H9 (cell line): ENCODE measurements at regions not wholly inside any gene's neighbourhood (a gene's known extent, or its start where the extent isn't known, plus 50 kb on each side); places are given as distances from the start of the nearest gene placed in this dataset.

Experiments
- DNase-seq: peaks from one replicate; pipeline ENCODE4 v3.0.0-alpha.2; 2017
- H2AFZ ChIP-seq: one replicate; pipeline ENCODE4 v1.6.1; 2013; ENCODE audit warnings: mild to moderate bottlenecking, low read length, control low read depth, moderate library complexity
- H2AK5ac ChIP-seq: 2 replicates; pipeline ENCODE4 v1.6.1; 2013; ENCODE audit warnings: low read length, control low read depth, mixed read lengths; ENCODE audit not compliant: insufficient read length
- H2BK120ac ChIP-seq: one replicate; pipeline ENCODE4 v1.6.1; 2013; ENCODE audit warnings: low read depth, mild to moderate bottlenecking, low read length, control low read depth, inconsistent platforms; ENCODE audit not compliant: poor library complexity, severe bottlenecking
- H2BK12ac ChIP-seq: 2 replicates; pipeline ENCODE4 v1.6.1; 2013; ENCODE audit warnings: low read length, control low read depth, mixed read lengths, low read depth; ENCODE audit not compliant: insufficient read length
- H2BK15ac ChIP-seq: 2 replicates; pipeline ENCODE4 v1.6.1; 2013; ENCODE audit warnings: low read depth, low read length, control low read depth
- H2BK20ac ChIP-seq: one replicate; pipeline ENCODE4 v1.6.1; 2013; ENCODE audit warnings: low read depth, mild to moderate bottlenecking, low read length, control low read depth, inconsistent platforms; ENCODE audit not compliant: poor library complexity, severe bottlenecking
- H2BK5ac ChIP-seq: 2 replicates; pipeline ENCODE4 v1.6.1; 2013; ENCODE audit warnings: low read length, control low read depth, mixed read lengths; ENCODE audit not compliant: insufficient read length
- H3K14ac ChIP-seq: 2 replicates; pipeline ENCODE4 v1.6.1; 2013; ENCODE audit warnings: low read length, control low read depth; ENCODE audit not compliant: insufficient read depth
- H3K18ac ChIP-seq: 2 replicates; pipeline ENCODE4 v1.6.1; 2013; ENCODE audit warnings: low read depth, mild to moderate bottlenecking, mixed read lengths, low read length, control low read depth; ENCODE audit not compliant: insufficient read length
- H3K23ac ChIP-seq: 2 replicates; pipeline ENCODE4 v1.6.1; 2013; ENCODE audit warnings: low read length, control low read depth, mixed read lengths, low read depth; ENCODE audit not compliant: insufficient read length
- H3K23me2 ChIP-seq: 2 replicates; pipeline ENCODE4 v1.6.1; 2013; ENCODE audit warnings: low read depth, mild to moderate bottlenecking, mixed read lengths, low read length, control low read depth; ENCODE audit not compliant: insufficient read length, poor library complexity, severe bottlenecking
- H3K27ac ChIP-seq: 2 replicates; pipeline ENCODE4 v1.5.1; 2013; ENCODE audit warnings: low read length, control low read depth, mixed read lengths, low read depth; ENCODE audit not compliant: insufficient read length
- H3K27me3 ChIP-seq: 2 replicates; pipeline ENCODE4 v1.6.1; 2013; ENCODE audit warnings: low read length, control low read depth, inconsistent platforms; ENCODE audit not compliant: insufficient read depth
- H3K4ac ChIP-seq: 2 replicates; pipeline ENCODE4 v1.6.1; 2013; ENCODE audit warnings: low read depth, mild to moderate bottlenecking, control low read depth, inconsistent platforms, low read length, moderate library complexity
- H3K4me1 ChIP-seq: 2 replicates; pipeline ENCODE4 v1.6.1; 2013; ENCODE audit warnings: low read length, control low read depth, inconsistent platforms; ENCODE audit not compliant: insufficient read depth
- H3K4me2 ChIP-seq: 2 replicates; pipeline ENCODE4 v1.6.1; 2013; ENCODE audit warnings: low read length, control low read depth, mixed read lengths; ENCODE audit not compliant: insufficient read length, insufficient read depth
- H3K56ac ChIP-seq: 2 replicates; pipeline ENCODE4 v1.6.1; 2013; ENCODE audit warnings: low read depth, mild to moderate bottlenecking, mixed read lengths, low read length, control low read depth; ENCODE audit not compliant: insufficient read length
- H3K79me1 ChIP-seq: 2 replicates; pipeline ENCODE4 v1.6.1; 2013; ENCODE audit warnings: low read depth, mild to moderate bottlenecking, moderate library complexity, low read length, control low read depth, inconsistent platforms; ENCODE audit not compliant: insufficient read depth, poor library complexity, severe bottlenecking
- H3K79me2 ChIP-seq: 2 replicates; pipeline ENCODE4 v1.6.1; 2013; ENCODE audit warnings: low read length, control low read depth, inconsistent platforms; ENCODE audit not compliant: insufficient read depth
- H3K9ac ChIP-seq: 2 replicates; pipeline ENCODE4 v1.6.1; 2013; ENCODE audit warnings: low read length, control low read depth, mixed read lengths; ENCODE audit not compliant: insufficient read length; ENCODE audit errors: extremely low read depth
- H3K9me3 ChIP-seq: one replicate; pipeline ENCODE4 v1.6.1; 2013; ENCODE audit warnings: low read depth, low read length, inconsistent platforms; ENCODE audit not compliant: control insufficient read depth
- H3T11ph ChIP-seq: one replicate; pipeline ENCODE4 v1.6.1; 2013; ENCODE audit warnings: mild to moderate bottlenecking, low read length, control low read depth, inconsistent platforms
- H4K20me1 ChIP-seq: one replicate; pipeline ENCODE4 v1.6.1; 2013; ENCODE audit not compliant: control insufficient read depth, insufficient read length, insufficient read depth
- H4K5ac ChIP-seq: 2 replicates; pipeline ENCODE4 v1.6.1; 2013; ENCODE audit warnings: low read depth, mild to moderate bottlenecking, mixed read lengths, low read length, control low read depth; ENCODE audit not compliant: insufficient read length
- H4K8ac ChIP-seq: replicated peaks from 2 replicates; pipeline ENCODE4 v1.6.1; 2013; ENCODE audit warnings: low read length, control low read depth, mixed read lengths, low read depth; ENCODE audit not compliant: insufficient read length
- H4K91ac ChIP-seq: 2 replicates; pipeline ENCODE4 v1.6.1; 2013; ENCODE audit warnings: low read depth, mild to moderate bottlenecking, moderate library complexity, mixed read lengths, low read length, control low read depth; ENCODE audit not compliant: insufficient read length
- H3K27ac Mint-ChIP-seq, 3 experiments: 2 replicates in 2 of 3; 3 replicates in 1 of 3; pipeline ENCODE4 v1.8.0; 2020 to 2021; ENCODE audit warnings: mixed read lengths in 3 of 3, mild to moderate bottlenecking in 1 of 3, moderate library complexity in 1 of 3
- H3K27me3 Mint-ChIP-seq: 2 replicates; pipeline ENCODE4 v1.8.0; 2021; ENCODE audit warnings: low read depth, mild to moderate bottlenecking, moderate library complexity, mixed read lengths
- H3K36me3 Mint-ChIP-seq, 3 experiments: 2 replicates in 2 of 3; 3 replicates in 1 of 3; pipeline ENCODE4 v1.8.0; 2020 to 2021; ENCODE audit warnings: low read depth in 3 of 3, mixed read lengths in 3 of 3; ENCODE audit not compliant: insufficient read depth in 1 of 3
- H3K4me1 Mint-ChIP-seq, 2 experiments: 2 replicates each; pipeline ENCODE4 v1.8.0; 2020; ENCODE audit warnings: mixed read lengths in 2 of 2
- H3K4me3 Mint-ChIP-seq, 2 experiments: 2 replicates in 1 of 2; 3 replicates in 1 of 2; pipeline ENCODE4 v1.8.0; 2020 to 2021; ENCODE audit warnings: mild to moderate bottlenecking in 2 of 2, mixed read lengths in 2 of 2, moderate library complexity in 1 of 2
- H3K9me3 Mint-ChIP-seq, 2 experiments: 2 replicates in 1 of 2; 3 replicates in 1 of 2; pipeline ENCODE4 v1.8.0; 2020; ENCODE audit warnings: mild to moderate bottlenecking in 2 of 2, mixed read lengths in 2 of 2, moderate library complexity in 1 of 2
- WGBS: extraction: QIAGEN DNeasy Blood & Tissue Kit; methylation state at CpG from one replicate; pipeline ENCODE4 v1.1.7; 2013; ENCODE audit warnings: missing lambda C conversion rate, low lambda C conversion rate, mixed read lengths; ENCODE audit not compliant: insufficient read length; ENCODE audit errors: extremely low coverage; 5-methylcytosine and 5-hydroxymethylcytosine counted together
- TF ChIP-seq, protein P1 (sequence below): fragments of 200-600 bp; sonication (generic); conservative IDR thresholded peaks from 3 replicates; pipeline ENCODE4 v1.8.0; 2021; ENCODE audit warnings: antibody characterized with exemption, mild to moderate bottlenecking

DNA sequence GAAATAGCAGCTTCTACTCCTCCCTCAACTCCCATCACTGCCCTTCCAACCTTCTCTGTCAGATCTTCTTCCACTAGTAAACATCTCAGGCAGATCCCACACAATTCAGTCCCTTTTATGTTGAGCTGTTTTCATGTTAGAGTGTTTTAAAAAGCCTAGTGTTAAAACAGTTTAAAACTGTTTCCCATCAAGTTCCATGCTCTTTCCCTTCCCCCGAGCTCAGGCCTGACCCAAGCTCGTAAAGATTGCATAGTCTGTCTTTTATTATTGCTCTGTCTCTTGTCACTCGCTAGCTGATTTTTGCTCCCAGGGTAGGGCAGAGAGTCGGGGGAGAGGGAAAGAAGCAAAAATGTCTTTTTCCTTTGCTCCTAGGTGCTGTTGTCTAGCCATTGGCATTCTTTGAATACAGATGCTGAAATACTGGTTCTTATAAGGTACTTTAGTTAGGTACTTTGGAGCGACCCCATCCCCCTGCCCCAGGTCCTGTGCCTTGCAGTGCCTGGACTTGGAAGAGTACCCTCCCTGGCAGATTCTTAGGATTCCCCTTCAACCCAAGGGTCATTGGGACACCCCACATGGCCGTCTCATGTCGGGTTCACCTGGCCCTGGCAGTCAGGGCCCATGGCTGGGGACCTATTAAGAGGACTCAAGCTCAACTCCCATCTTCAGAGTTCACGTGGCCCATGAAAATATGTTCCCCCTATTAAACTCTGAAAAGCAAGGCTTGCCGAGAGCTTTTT, 101.2 kb upstream of the ARMC2 start:
- H3K36me3 Mint-ChIP-seq, result no peaks in the 10 kb centered on the region
- H4K91ac ChIP-seq, result no peak overlapping the region
- H3K79me2 ChIP-seq, result no peaks in the 10 kb centered on the region
- H2BK5ac ChIP-seq, result no peak overlapping the region
- peaks cover 3% of the 10 kb centered on the region; the same call in 1 of the 2 replicates for H3K4me1 ChIP-seq
- no peak overlapping the region for H4K5ac ChIP-seq
- H3K4me1 Mint-ChIP-seq, result peaks cover 20 to 21% of the 10 kb centered on the region in 2 experiments
- H3K4me2 ChIP-seq, result no peak overlapping the region
- H3K23me2 ChIP-seq, result no peaks in the 10 kb centered on the region
- H3K23ac ChIP-seq, result no peak overlapping the region
- no peak overlapping the region for H3K56ac ChIP-seq
- no peaks in the 10 kb centered on the region for H3K27me3 ChIP-seq
- H2BK15ac ChIP-seq, result no peak overlapping the region
- no peak overlapping the region for H4K8ac ChIP-seq
- no CpG with 5 or more reads among the region's 9 CpGs for WGBS
- no peak overlapping the region for H2AK5ac ChIP-seq
- no peak overlapping the region for H3K18ac ChIP-seq
- no peaks in the 10 kb centered on the region for H3K9me3 ChIP-seq
- no peak overlapping the region for H3K9ac ChIP-seq
- TF ChIP-seq, protein P1, sequence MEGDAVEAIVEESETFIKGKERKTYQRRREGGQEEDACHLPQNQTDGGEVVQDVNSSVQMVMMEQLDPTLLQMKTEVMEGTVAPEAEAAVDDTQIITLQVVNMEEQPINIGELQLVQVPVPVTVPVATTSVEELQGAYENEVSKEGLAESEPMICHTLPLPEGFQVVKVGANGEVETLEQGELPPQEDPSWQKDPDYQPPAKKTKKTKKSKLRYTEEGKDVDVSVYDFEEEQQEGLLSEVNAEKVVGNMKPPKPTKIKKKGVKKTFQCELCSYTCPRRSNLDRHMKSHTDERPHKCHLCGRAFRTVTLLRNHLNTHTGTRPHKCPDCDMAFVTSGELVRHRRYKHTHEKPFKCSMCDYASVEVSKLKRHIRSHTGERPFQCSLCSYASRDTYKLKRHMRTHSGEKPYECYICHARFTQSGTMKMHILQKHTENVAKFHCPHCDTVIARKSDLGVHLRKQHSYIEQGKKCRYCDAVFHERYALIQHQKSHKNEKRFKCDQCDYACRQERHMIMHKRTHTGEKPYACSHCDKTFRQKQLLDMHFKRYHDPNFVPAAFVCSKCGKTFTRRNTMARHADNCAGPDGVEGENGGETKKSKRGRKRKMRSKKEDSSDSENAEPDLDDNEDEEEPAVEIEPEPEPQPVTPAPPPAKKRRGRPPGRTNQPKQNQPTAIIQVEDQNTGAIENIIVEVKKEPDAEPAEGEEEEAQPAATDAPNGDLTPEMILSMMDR, result no peak
- H3T11ph ChIP-seq, result no peak overlapping the region
- H2AFZ ChIP-seq, result no peak overlapping the region
- H3K79me1 ChIP-seq, result no peaks in the 10 kb centered on the region
- H3K27ac ChIP-seq, result no peak overlapping the region
- no peak overlapping the region for H3K14ac ChIP-seq
- no peak overlapping the region for H3K4me3 Mint-ChIP-seq
- H2BK120ac ChIP-seq, result no peak overlapping the region
- H3K9me3 Mint-ChIP-seq, result no peaks in the 10 kb centered on the region
- H2BK20ac ChIP-seq, result no peak overlapping the region
- H3K4ac ChIP-seq, result no peak overlapping the region
- no peak overlapping the region for H3K27ac Mint-ChIP-seq
- no peak for DNase-seq
- no peak overlapping the region for H2BK12ac ChIP-seq
- H3K27me3 Mint-ChIP-seq, result peaks cover 10% of the 10 kb centered on the region
- H4K20me1 ChIP-seq, result no peaks in the 10 kb centered on the region
